Stomach (tissue), 4 donors: ENCODE measurements at regions not wholly inside any gene's neighbourhood (a gene's known extent, or its start where the extent isn't known, plus 50 kb on each side); places are given as distances from the start of the nearest gene placed in this dataset.

ENCODE experiments used
- POLR2A ChIP-seq, 4 donors: fragments of 450-650 bp; IDR thresholded peaks; one replicate each; pipeline ENCODE4 v1.6.1; 2016; ENCODE audit warnings: antibody characterized with exemption in 4 of 4, control low read depth in 2 of 4, mild to moderate bottlenecking in 1 of 4, moderate library complexity in 1 of 4
- TF ChIP-seq, protein P1 (sequence below), 7 experiments: fragments of 450-650 bp in 4 of 7; fragments of 200-600 bp in 3 of 7; sonication (generic) in 3 of 7; IDR thresholded peaks; one replicate each; pipeline ENCODE4 v1.5.1; 2016 to 2019; ENCODE audit warnings: antibody characterized with exemption in 7 of 7, control low read depth in 2 of 7, mild to moderate bottlenecking in 1 of 7

DNA sequence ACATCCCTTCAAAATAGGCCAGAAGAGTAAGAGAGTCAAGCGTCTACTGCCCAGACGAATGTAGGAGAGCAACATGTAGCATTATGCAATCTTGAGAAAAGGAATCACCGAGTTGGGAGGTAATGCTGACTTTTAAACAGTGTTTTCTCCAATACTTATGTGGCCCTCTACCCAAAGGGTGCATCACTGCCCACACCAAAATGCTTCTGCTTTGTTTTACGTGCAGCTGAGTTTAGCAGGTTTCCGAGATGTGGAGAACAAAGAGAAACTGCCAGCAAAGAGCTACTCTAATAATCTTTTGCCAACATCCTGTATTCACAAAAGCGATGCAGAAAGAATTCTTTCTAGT is 63.4 kb upstream of the ZEB2 start:
- TF ChIP-seq, protein P1, sequence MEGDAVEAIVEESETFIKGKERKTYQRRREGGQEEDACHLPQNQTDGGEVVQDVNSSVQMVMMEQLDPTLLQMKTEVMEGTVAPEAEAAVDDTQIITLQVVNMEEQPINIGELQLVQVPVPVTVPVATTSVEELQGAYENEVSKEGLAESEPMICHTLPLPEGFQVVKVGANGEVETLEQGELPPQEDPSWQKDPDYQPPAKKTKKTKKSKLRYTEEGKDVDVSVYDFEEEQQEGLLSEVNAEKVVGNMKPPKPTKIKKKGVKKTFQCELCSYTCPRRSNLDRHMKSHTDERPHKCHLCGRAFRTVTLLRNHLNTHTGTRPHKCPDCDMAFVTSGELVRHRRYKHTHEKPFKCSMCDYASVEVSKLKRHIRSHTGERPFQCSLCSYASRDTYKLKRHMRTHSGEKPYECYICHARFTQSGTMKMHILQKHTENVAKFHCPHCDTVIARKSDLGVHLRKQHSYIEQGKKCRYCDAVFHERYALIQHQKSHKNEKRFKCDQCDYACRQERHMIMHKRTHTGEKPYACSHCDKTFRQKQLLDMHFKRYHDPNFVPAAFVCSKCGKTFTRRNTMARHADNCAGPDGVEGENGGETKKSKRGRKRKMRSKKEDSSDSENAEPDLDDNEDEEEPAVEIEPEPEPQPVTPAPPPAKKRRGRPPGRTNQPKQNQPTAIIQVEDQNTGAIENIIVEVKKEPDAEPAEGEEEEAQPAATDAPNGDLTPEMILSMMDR (IDR thresholded peaks at IDR 0.05) = no peak
- TF ChIP-seq POLR2A (IDR thresholded peaks at IDR 0.05) = no peak
